NCI-H82 treated with DMSO at 0.1 percent for 48 hours (cell line): ENCODE measurements at regions not wholly inside any gene's neighbourhood (a gene's known extent, or its start where the extent isn't known, plus 50 kb on each side); places are given as distances from the start of the nearest gene placed in this dataset.
"Not testable (repeated sequence)": the region's sequence is repeated elsewhere in the genome, so short reads cannot be mapped to it uniquely, and the experiment has no call there.

Source experiments
- DNase-seq: peaks from one replicate; lab custom pipeline; 2025; ENCODE audit not compliant: unreplicated experiment; lab: John Stamatoyannopoulos, UW

GRCh38 chr20:4441871-4442270, 192.8 kb upstream of the ADRA1D start:
- DNase-seq: no peak

GRCh38 chr20:4441191-4441590, 192.1 kb upstream of the ADRA1D start:
- no peak for DNase-seq

- no peak for DNase-seq
Observed at GRCh38 chr20:4439461-4439860, 190.4 kb upstream of the ADRA1D start.

GRCh38 chr20:4437131-4437530, 188.0 kb upstream of the ADRA1D start:
- no peak for DNase-seq

- DNase-seq: no peak
Observed at GRCh38 chr20:4435671-4436455, 186.8 kb upstream of the ADRA1D start.

GRCh38 chr20:4435225-4435624, 186.1 kb upstream of the ADRA1D start:
- DNase-seq: no peak

GRCh38 chr20:4434681-4435080, 185.6 kb upstream of the ADRA1D start:
- no peak for DNase-seq

GRCh38 chr20:4431446-4431845, 182.4 kb upstream of the ADRA1D start:
- DNase-seq: no peak

GRCh38 chr20:4430826-4431225, 181.7 kb upstream of the ADRA1D start:
- DNase-seq: not testable (repeated sequence)

GRCh38 chr20:4427940-4428586, 179.0 kb upstream of the ADRA1D start:
- DNase-seq: no peak

GRCh38 chr20:4418141-4418540, 169.1 kb upstream of the ADRA1D start:
- no peak for DNase-seq

GRCh38 chr20:4415281-4415680, 166.2 kb upstream of the ADRA1D start:
- no peak for DNase-seq

- no peak for DNase-seq
Observed at GRCh38 chr20:4413314-4414049, 164.4 kb upstream of the ADRA1D start.

GRCh38 chr20:4412216-4412615, 163.1 kb upstream of the ADRA1D start:
- no peak for DNase-seq

- no peak for DNase-seq
Observed at GRCh38 chr20:4411744-4412143, 162.7 kb upstream of the ADRA1D start.

GRCh38 chr20:4406627-4407026, 157.5 kb upstream of the ADRA1D start:
- no peak for DNase-seq

- DNase-seq: no peak
Observed at GRCh38 chr20:4401601-4402000, 152.5 kb upstream of the ADRA1D start.

- DNase-seq: no peak
Observed at GRCh38 chr20:4384961-4385360, 135.9 kb upstream of the ADRA1D start.

GRCh38 chr20:4383961-4384360, 134.9 kb upstream of the ADRA1D start:
- no peak for DNase-seq

- no peak for DNase-seq
Observed at GRCh38 chr20:4375881-4376280, 126.8 kb upstream of the ADRA1D start.

- DNase-seq: no peak
Observed at GRCh38 chr20:4373454-4373853, 124.4 kb upstream of the ADRA1D start.
